Stimulated activated CD8-positive, alpha-beta memory T cell treated with anti-CD3 and anti-CD28 coated beads, Interleukin-12 subunit alpha, Interleukin-12 subunit beta, amount 100 ng/mL, for 4 hours (primary cell): ENCODE measurements at regions not wholly inside any gene's neighbourhood (a gene's known extent, or its start where the extent isn't known, plus 50 kb on each side); places are given as distances from the start of the nearest gene placed in this dataset.
"Not testable (repeated sequence)": the region's sequence is repeated elsewhere in the genome, so short reads cannot be mapped to it uniquely, and the experiment has no call there.

Experiments used
- DNase-seq: peaks from one replicate; pipeline ENCODE4 v3.0.0-alpha.2; 2020; ENCODE audit warnings: low read depth

GRCh38 chr2:146386096-146386495 is 1458.7 kb upstream of the ACVR2A start:
- no peak for DNase-seq

GRCh38 chr2:146385031-146385430 is 1459.8 kb upstream of the ACVR2A start:
- no peak for DNase-seq

- DNase-seq: no peak
Observed at GRCh38 chr2:146376511-146377064, 1468.2 kb upstream of the ACVR2A start.

GRCh38 chr2:146374505-146374904 is 1470.3 kb upstream of the ACVR2A start:
- no peak for DNase-seq

- DNase-seq: not testable (repeated sequence)
Observed at GRCh38 chr2:146371364-146371763, 1473.5 kb upstream of the ACVR2A start.

GRCh38 chr2:146370826-146371225 is 1474.0 kb upstream of the ACVR2A start:
- no peak for DNase-seq

- DNase-seq: no peak
Observed at GRCh38 chr2:146366276-146366675, 1478.6 kb upstream of the ACVR2A start.

- DNase-seq: no peak
Observed at GRCh38 chr2:146365041-146365440, 1479.8 kb upstream of the ACVR2A start.

GRCh38 chr2:146363731-146364130 is 1481.1 kb upstream of the ACVR2A start:
- no peak for DNase-seq

- DNase-seq: no peak
Observed at GRCh38 chr2:146351689-146352088, 1493.1 kb upstream of the ACVR2A start.

GRCh38 chr2:146349334-146349733 is 1495.5 kb upstream of the ACVR2A start:
- no peak for DNase-seq

- no peak for DNase-seq
Observed at GRCh38 chr2:146324951-146325350, 1519.9 kb upstream of the ACVR2A start.

GRCh38 chr2:146323564-146323963 is 1521.3 kb upstream of the ACVR2A start:
- no peak for DNase-seq

- DNase-seq: no peak
Observed at GRCh38 chr2:146321175-146321574, 1523.7 kb upstream of the ACVR2A start.

- DNase-seq: no peak
Observed at GRCh38 chr2:146317959-146318358, 1526.9 kb upstream of the ACVR2A start.

- no peak for DNase-seq
Observed at GRCh38 chr2:146312899-146313298, 1531.9 kb upstream of the ACVR2A start.

GRCh38 chr2:146305164-146305563 is 1539.7 kb upstream of the ACVR2A start:
- DNase-seq: no peak

- DNase-seq: no peak
Observed at GRCh38 chr2:146301287-146301686, 1543.5 kb upstream of the ACVR2A start.

GRCh38 chr2:146295080-146295670 is 1549.7 kb upstream of the ACVR2A start:
- no peak for DNase-seq

GRCh38 chr2:146287281-146287680 is 1557.5 kb upstream of the ACVR2A start:
- no peak for DNase-seq

GRCh38 chr2:146278881-146279280 is 1565.9 kb upstream of the ACVR2A start:
- DNase-seq: no peak

- no peak for DNase-seq
Observed at GRCh38 chr2:146271131-146271831, 1573.5 kb upstream of the ACVR2A start.

- DNase-seq: no peak
Observed at GRCh38 chr2:146270618-146271017, 1574.2 kb upstream of the ACVR2A start.

- DNase-seq: no peak
Observed at GRCh38 chr2:146267093-146267492, 1577.7 kb upstream of the ACVR2A start.
